Natural killer cell (primary cell): ENCODE measurements at regions not wholly inside any gene's neighbourhood (a gene's known extent, or its start where the extent isn't known, plus 50 kb on each side); places are given as distances from the start of the nearest gene placed in this dataset.
A peak's percentile ranks its signal among the peaks of the same experiment; 100 is the strongest.

Experiments used
- ATAC-seq, 3 donors: fragments of 150-1000 bp in 2 of 3; fragments of 200-7000 bp in 1 of 3; cut with Tn5 transposase; 1 replicate in 1 of 3; 2 replicates in 2 of 3; pipeline ENCODE4 v1.10.0; 2021; ENCODE audit warnings: mild to moderate bottlenecking in 2 of 3, moderate library complexity in 2 of 3
- DNase-seq, 2 donors: peaks; one replicate each; pipeline versions ENCODE4 v3.0.0 to v3.0.0-alpha.2; 2013 to 2021; ENCODE audit warnings: mixed read lengths in 1 of 2
- H3K27ac ChIP-seq: one replicate; pipeline ENCODE4 v1.5.1; 2013; ENCODE audit warnings: mild to moderate bottlenecking, low read length
- H3K27me3 ChIP-seq: one replicate; pipeline ENCODE4 v1.6.1; 2013; ENCODE audit warnings: low read length; ENCODE audit not compliant: control insufficient read depth, insufficient read depth
- H3K36me3 ChIP-seq: one replicate; pipeline ENCODE4 v1.6.1; 2013; ENCODE audit warnings: low read length; ENCODE audit not compliant: control insufficient read depth, insufficient read depth
- H3K4me1 ChIP-seq: one replicate; pipeline ENCODE4 v1.6.1; 2013; ENCODE audit warnings: low read length; ENCODE audit not compliant: control insufficient read depth, insufficient read depth
- H3K4me3 ChIP-seq: one replicate; pipeline ENCODE4 v1.5.1; 2013; ENCODE audit warnings: low read length
- H3K9me3 ChIP-seq: one replicate; pipeline ENCODE4 v1.6.1; 2013; ENCODE audit warnings: low read length; ENCODE audit not compliant: control insufficient read depth, insufficient read depth
- H3K27ac Mint-ChIP-seq, 2 donors: one replicate each; pipeline ENCODE4 v1.8.0; 2022; ENCODE audit warnings: mild to moderate bottlenecking in 2 of 2, mixed read lengths in 2 of 2, moderate library complexity in 1 of 2
- H3K27me3 Mint-ChIP-seq, 2 donors: one replicate each; pipeline ENCODE4 v1.8.0; 2022; ENCODE audit warnings: low read depth in 2 of 2, mixed read lengths in 2 of 2
- H3K36me3 Mint-ChIP-seq: one replicate; pipeline ENCODE4 v1.8.0; 2022; ENCODE audit warnings: mixed read lengths
- H3K4me1 Mint-ChIP-seq, 2 donors: one replicate each; pipeline ENCODE4 v1.8.0; 2022; ENCODE audit warnings: mixed read lengths in 2 of 2
- H3K4me3 Mint-ChIP-seq: one replicate; pipeline ENCODE4 v1.8.0; 2022; ENCODE audit warnings: mild to moderate bottlenecking, moderate library complexity, mixed read lengths
- H3K9me3 Mint-ChIP-seq, 2 donors: one replicate each; pipeline ENCODE4 v1.8.0; 2022; ENCODE audit warnings: mixed read lengths in 2 of 2
- WGBS: methylation state at CpG from one replicate; pipeline ENCODE4 v1.1.7; 2013; ENCODE audit warnings: missing lambda C conversion rate; ENCODE audit not compliant: insufficient coverage; 5-methylcytosine and 5-hydroxymethylcytosine counted together
- intact Hi-C: fragments of 100-400 bp; cut with micrococcal nuclease; formaldehyde crosslinking; loops from one replicate; pipeline ENCODE4 v1.14.2; 2022
- TF ChIP-seq, protein P1 (sequence below): fragments of 200-600 bp; IDR thresholded peaks from one replicate; pipeline ENCODE4 v1.8.0; 2022; ENCODE audit warnings: antibody characterized with exemption

DNA sequence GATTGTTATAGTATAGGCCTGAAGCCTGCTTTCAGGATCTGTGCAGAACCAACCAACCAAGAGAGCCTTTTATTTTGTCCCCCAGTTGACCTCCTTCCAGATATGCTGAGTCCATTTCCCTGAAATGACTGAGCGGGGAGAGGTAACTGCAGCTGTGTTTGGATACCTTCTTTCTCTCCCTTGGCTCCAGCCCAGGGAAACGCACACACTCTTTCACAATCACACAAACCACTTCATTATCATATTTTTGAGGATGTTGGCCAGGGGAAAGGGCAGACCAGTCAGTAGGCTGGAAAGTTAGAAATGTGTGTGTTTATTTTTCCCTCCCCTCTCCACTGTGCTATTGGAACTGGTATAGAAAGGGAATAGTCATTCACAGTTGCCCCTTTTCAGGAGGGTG lies 417.7 kb upstream of the TBL1XR1 start:
- H3K27me3 ChIP-seq = no peaks in the 10 kb centered on the region
- peak in 1 of 3 donors; percentile 59 for ATAC-seq
- no peak overlapping the region for H3K27ac ChIP-seq
- H3K27me3 Mint-ChIP-seq = no peaks in the 10 kb centered on the region
- 90% methylated on average over 1 of the region's 2 CpGs for WGBS
- no peaks in the 10 kb centered on the region for H3K36me3 ChIP-seq
- no peak overlapping the region for H3K4me3 Mint-ChIP-seq
- TF ChIP-seq, protein P1, sequence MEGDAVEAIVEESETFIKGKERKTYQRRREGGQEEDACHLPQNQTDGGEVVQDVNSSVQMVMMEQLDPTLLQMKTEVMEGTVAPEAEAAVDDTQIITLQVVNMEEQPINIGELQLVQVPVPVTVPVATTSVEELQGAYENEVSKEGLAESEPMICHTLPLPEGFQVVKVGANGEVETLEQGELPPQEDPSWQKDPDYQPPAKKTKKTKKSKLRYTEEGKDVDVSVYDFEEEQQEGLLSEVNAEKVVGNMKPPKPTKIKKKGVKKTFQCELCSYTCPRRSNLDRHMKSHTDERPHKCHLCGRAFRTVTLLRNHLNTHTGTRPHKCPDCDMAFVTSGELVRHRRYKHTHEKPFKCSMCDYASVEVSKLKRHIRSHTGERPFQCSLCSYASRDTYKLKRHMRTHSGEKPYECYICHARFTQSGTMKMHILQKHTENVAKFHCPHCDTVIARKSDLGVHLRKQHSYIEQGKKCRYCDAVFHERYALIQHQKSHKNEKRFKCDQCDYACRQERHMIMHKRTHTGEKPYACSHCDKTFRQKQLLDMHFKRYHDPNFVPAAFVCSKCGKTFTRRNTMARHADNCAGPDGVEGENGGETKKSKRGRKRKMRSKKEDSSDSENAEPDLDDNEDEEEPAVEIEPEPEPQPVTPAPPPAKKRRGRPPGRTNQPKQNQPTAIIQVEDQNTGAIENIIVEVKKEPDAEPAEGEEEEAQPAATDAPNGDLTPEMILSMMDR = no peak
- H3K27ac Mint-ChIP-seq = no peak overlapping the region
- intact Hi-C loops = no loop called here
- H3K4me3 ChIP-seq = no peak overlapping the region
- no peaks in the 10 kb centered on the region for H3K4me1 ChIP-seq
- H3K9me3 ChIP-seq = no peaks in the 10 kb centered on the region
- peaks cover 0 to 5% of the 10 kb centered on the region in 2 donors for H3K4me1 Mint-ChIP-seq
- DNase-seq = no peak
- H3K36me3 Mint-ChIP-seq = no peaks in the 10 kb centered on the region
- peaks cover 0 to 3% of the 10 kb centered on the region in 2 donors for H3K9me3 Mint-ChIP-seq

DNA sequence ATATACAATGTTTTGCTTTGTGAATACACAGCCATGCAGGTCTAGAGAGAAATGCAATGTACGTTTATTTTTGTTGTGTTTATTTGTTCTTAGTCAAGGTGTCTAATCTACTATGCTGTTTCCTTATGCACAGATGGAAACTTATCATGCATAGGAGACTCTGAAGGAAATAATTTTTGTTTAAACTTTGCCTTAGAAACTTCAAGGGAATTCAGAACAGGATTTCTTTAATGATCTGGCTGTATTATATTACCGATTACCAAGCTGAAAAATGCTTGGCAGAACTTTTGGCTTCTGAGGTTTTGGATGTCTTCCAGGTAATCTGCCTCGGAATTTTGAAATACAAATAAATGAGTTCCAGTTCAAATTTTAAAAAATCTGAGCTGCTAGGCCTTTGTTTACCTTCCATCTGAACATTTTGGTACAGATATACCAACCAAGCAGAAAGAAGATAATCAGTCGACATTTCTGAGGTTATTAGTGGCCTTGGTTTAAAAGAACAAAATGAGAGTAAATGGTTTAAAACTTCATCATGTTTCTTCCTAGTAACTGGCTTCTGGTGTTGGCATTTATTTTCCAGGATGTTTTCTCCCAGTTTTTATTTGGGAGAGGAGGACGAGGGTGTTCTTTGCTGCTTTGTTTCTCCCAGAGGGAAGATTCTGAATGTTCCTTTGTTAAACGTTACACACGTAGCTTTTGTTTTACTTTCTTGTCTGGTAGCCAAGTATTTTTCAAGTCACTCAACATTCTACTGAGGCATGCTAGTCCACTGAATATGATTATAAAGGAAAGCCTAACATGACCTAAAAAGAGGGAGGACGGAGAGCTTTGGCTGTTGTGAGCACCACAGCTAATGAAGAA lies 421.8 kb upstream of the TBL1XR1 start:
- H3K27me3 Mint-ChIP-seq = no peaks in the 10 kb centered on the region
- Histone ChIP-seq H3K9me3 (no peaks in the 10 kb centered on the region), H3K4me1 (no peaks in the 10 kb centered on the region), H3K27ac (no peak overlapping the region), H3K4me3 (no peak overlapping the region), H3K36me3 (no peaks in the 10 kb centered on the region), H3K27me3 (no peaks in the 10 kb centered on the region)
- DNase-seq (no peak), ATAC-seq (no peak)
- no peak overlapping the region for H3K27ac Mint-ChIP-seq
- WGBS = 88% methylated on average over 7 of the region's 8 CpGs
- peaks cover 8 to 11% of the 10 kb centered on the region in 2 donors for H3K4me1 Mint-ChIP-seq
- intact Hi-C loops = no loop called here
- TF ChIP-seq, protein P1 = no peak
- no peaks in the 10 kb centered on the region for H3K9me3 Mint-ChIP-seq
- no peak overlapping the region for H3K4me3 Mint-ChIP-seq
- H3K36me3 Mint-ChIP-seq = no peaks in the 10 kb centered on the region

DNA sequence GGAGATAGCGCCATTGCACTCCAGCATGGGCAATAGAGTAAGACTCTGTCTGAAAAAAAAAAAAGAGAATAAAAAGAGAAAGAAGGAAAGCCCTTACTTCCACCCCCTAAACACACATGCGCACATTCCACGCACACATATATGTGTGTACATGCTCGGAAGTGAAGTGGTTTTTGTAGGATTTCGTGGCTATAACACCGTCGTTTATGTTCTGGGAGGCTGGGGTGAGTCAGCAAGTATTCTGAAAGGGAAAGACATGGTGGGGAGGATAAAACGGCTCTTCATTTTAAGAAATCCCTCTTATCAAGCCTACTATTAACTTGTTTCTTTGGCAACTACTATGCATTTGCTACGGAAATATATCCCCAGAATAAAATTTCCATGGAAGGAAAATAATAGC lies 422.8 kb upstream of the TBL1XR1 start:
- Histone ChIP-seq H3K9me3 (no peaks in the 10 kb centered on the region), H3K27ac (no peak overlapping the region), H3K27me3 (no peaks in the 10 kb centered on the region), H3K4me1 (no peaks in the 10 kb centered on the region), H3K4me3 (no peak overlapping the region), H3K36me3 (no peaks in the 10 kb centered on the region)
- no peak for DNase-seq
- H3K36me3 Mint-ChIP-seq = no peaks in the 10 kb centered on the region
- H3K27ac Mint-ChIP-seq = no peak overlapping the region
- H3K4me3 Mint-ChIP-seq = no peak overlapping the region
- no peak for ATAC-seq
- no peaks in the 10 kb centered on the region for H3K27me3 Mint-ChIP-seq
- TF ChIP-seq, protein P1 = no peak
- no peaks in the 10 kb centered on the region for H3K9me3 Mint-ChIP-seq
- WGBS = 33% methylated on average over 3 of the region's 9 CpGs
- intact Hi-C loops = no loop called here
- H3K4me1 Mint-ChIP-seq = peaks cover 8 to 16% of the 10 kb centered on the region in 2 donors

DNA sequence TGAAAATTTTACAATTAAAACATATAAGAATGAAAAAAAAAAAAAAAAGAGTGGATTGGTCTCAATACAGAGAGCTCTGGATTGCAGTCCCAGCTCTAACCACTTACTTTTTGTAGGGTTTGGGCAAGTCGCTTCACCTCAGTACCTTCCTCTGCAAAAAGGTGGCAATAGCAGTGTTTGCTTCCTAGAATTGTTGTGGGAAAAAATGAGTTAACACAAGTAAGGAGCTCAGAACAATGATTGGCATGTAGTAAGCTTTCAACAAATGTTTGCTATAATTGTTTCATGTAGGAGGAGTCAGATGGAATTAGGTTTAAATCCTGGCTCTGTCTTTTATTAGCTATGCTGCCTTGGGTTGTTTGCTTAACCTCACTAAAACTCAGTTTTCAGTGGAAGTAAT lies 425.2 kb upstream of the TBL1XR1 start:
- intact Hi-C loops = no loop called here
- H3K4me3 ChIP-seq = no peak overlapping the region
- ATAC-seq = no peak
- Mint-ChIP-seq H3K27ac (no peak overlapping the region), H3K4me3 (no peak overlapping the region), H3K9me3 (no peaks in the 10 kb centered on the region), H3K4me1 (peaks cover 8 to 14% of the 10 kb centered on the region in 2 donors), H3K27me3 (no peaks in the 10 kb centered on the region), H3K36me3 (no peaks in the 10 kb centered on the region)
- H3K27ac ChIP-seq = no peak overlapping the region
- no peaks in the 10 kb centered on the region for H3K36me3 ChIP-seq
- no peaks in the 10 kb centered on the region for H3K27me3 ChIP-seq
- TF ChIP-seq, protein P1 = no peak
- 100% methylated on average over 1 of the region's 1 CpG for WGBS
- no peak for DNase-seq
- H3K9me3 ChIP-seq = no peaks in the 10 kb centered on the region
- H3K4me1 ChIP-seq = no peaks in the 10 kb centered on the region
